OCI-LY7 (cell line): ENCODE measurements at regions not wholly inside any gene's neighbourhood (a gene's known extent, or its start where the extent isn't known, plus 50 kb on each side); places are given as distances from the start of the nearest gene placed in this dataset.

Experiments used
- BruUV-seq: library from RNA; stranded (reverse); fragments of 400-500 nt; replicated peaks from 2 replicates; lab custom pipeline; 2021; lab: Mats Ljungman, UMichigan
- CTCF ChIA-PET: fragments of 300-600 bp; sonication (Branson Sonifier 250); formaldehyde crosslinking; loops from one replicate; lab custom pipeline; 2022; ENCODE audit warnings: antibody characterized with exemption; ENCODE audit not compliant: unreplicated experiment; lab: Charles Lee
- POLR2A ChIA-PET: fragments of 300-600 bp; sonication (Branson Sonifier 250); formaldehyde crosslinking; loops from one replicate; lab custom pipeline; 2022; ENCODE audit warnings: antibody characterized with exemption; lab: Charles Lee
- DNase-seq: peaks from one replicate; pipeline ENCODE4 v3.0.0-alpha.2; 2015; ENCODE audit warnings: low spot score
- H2AFZ ChIP-seq: fragments of 200-600 bp; sonication (generic), shearing (Covaris generic); 2 replicates; pipeline ENCODE4 v1.6.1; 2014; ENCODE audit warnings: mild to moderate bottlenecking, antibody characterized with exemption, low read length, moderate library complexity
- H3K27ac ChIP-seq: fragments of 200-600 bp; sonication (generic); 2 replicates; pipeline ENCODE4 v1.5.1; 2014; ENCODE audit warnings: mixed run types, low read depth, mild to moderate bottlenecking, moderate library complexity, low read length, inconsistent platforms; ENCODE audit not compliant: poor library complexity, severe bottlenecking
- H3K36me3 ChIP-seq: fragments of 200-600 bp; sonication (generic); 2 replicates; pipeline ENCODE4 v1.6.1; 2014; ENCODE audit warnings: mild to moderate bottlenecking, antibody characterized with exemption, low read length, moderate library complexity, mixed read lengths; ENCODE audit not compliant: insufficient read depth
- H3K4me1 ChIP-seq: fragments of 200-600 bp; sonication (generic); 2 replicates; pipeline ENCODE4 v1.5.1; 2014; ENCODE audit warnings: mild to moderate bottlenecking, low read length; ENCODE audit not compliant: insufficient read depth, poor library complexity, severe bottlenecking
- H3K4me2 ChIP-seq: fragments of 200-600 bp; sonication (generic); 2 replicates; pipeline ENCODE4 v1.6.1; 2014; ENCODE audit warnings: mild to moderate bottlenecking, low read length
- H3K4me3 ChIP-seq: fragments of 200-600 bp; sonication (generic); 2 replicates; pipeline ENCODE4 v1.5.1; 2014; ENCODE audit warnings: mild to moderate bottlenecking, low read depth, low read length; ENCODE audit not compliant: poor library complexity, severe bottlenecking
- H3K79me2 ChIP-seq: fragments of 200-600 bp; sonication (generic); 2 replicates; pipeline ENCODE4 v1.6.1; 2016; ENCODE audit warnings: low read depth, mild to moderate bottlenecking, low read length, moderate library complexity, mixed read lengths; ENCODE audit not compliant: insufficient read depth
- H3K9me2 ChIP-seq: fragments of 200-600 bp; sonication (generic); 2 replicates; pipeline ENCODE4 v1.6.1; 2016; ENCODE audit warnings: mild to moderate bottlenecking, low read length, mixed read lengths; ENCODE audit not compliant: insufficient read depth
- H3K9me3 ChIP-seq: fragments of 200-600 bp; sonication (generic); 2 replicates; pipeline ENCODE4 v1.6.1; 2014; ENCODE audit warnings: mild to moderate bottlenecking, mixed run types, low read length, mixed read lengths
- H4K20me1 ChIP-seq: fragments of 200-600 bp; sonication (generic); 2 replicates; pipeline ENCODE4 v1.6.1; 2014; ENCODE audit warnings: mild to moderate bottlenecking, antibody characterized with exemption, low read length, moderate library complexity, mixed read lengths; ENCODE audit not compliant: insufficient read depth
- EZH2phosphoT487 ChIP-seq: fragments of 200-600 bp; sonication (generic); IDR thresholded peaks from 2 replicates; pipeline ENCODE4 v1.6.1; 2018; ENCODE audit warnings: low read depth, borderline replicate concordance, mild to moderate bottlenecking, mixed run types, antibody characterized with exemption, low read length, moderate library complexity, mixed read lengths
- intact Hi-C: fragments of 100-400 bp; cut with micrococcal nuclease; formaldehyde crosslinking; loops from one replicate; pipeline ENCODE4 v1.10.0; 2022; ENCODE audit not compliant: unreplicated experiment
- TF ChIP-seq, protein P1 (sequence below): fragments of 200-600 bp; sonication (generic); conservative IDR thresholded peaks from 2 replicates; pipeline ENCODE4 v1.5.1; 2014; ENCODE audit warnings: mild to moderate bottlenecking, antibody characterized with exemption, low read length, moderate library complexity, mixed read lengths

DNA sequence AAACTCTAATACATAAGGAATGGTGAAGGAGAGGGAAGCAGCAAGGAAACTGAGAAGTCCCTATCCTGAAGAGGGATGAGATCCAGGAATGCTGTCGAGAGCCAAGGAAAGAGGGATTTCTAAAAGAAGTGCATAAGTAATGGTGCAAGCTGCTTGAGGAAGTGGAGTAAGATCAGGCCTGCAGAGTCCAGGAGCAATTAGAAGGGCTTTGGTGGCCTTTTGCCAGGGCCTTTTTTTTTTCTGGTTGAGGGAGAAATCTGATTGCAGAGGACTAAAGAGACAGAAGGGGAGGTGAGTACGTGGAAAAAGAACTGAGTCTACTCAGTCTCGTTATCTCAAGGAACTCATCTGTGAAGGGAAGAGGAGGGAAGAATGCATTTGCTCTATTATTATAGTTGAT lies 396.2 kb downstream of the UTRN start:
- TF ChIP-seq EZH2phosphoT487: no peak
- TF ChIP-seq, protein P1, sequence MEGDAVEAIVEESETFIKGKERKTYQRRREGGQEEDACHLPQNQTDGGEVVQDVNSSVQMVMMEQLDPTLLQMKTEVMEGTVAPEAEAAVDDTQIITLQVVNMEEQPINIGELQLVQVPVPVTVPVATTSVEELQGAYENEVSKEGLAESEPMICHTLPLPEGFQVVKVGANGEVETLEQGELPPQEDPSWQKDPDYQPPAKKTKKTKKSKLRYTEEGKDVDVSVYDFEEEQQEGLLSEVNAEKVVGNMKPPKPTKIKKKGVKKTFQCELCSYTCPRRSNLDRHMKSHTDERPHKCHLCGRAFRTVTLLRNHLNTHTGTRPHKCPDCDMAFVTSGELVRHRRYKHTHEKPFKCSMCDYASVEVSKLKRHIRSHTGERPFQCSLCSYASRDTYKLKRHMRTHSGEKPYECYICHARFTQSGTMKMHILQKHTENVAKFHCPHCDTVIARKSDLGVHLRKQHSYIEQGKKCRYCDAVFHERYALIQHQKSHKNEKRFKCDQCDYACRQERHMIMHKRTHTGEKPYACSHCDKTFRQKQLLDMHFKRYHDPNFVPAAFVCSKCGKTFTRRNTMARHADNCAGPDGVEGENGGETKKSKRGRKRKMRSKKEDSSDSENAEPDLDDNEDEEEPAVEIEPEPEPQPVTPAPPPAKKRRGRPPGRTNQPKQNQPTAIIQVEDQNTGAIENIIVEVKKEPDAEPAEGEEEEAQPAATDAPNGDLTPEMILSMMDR: no peak
- H3K9me2 ChIP-seq: no peaks in the 10 kb centered on the region; the same call in 1 of the 2 replicates
- intact Hi-C loops: no loop called here
- ChIA-PET POLR2A (interaction anchor here (0.7 kb wide), 2 partner anchors 44 to 411 kb away, joined by 3 to 5 read pairs; no protein-coding TSS in a partner anchor), CTCF (no interaction called here)
- no peaks in the 10 kb centered on the region for H4K20me1 ChIP-seq
- H3K4me3 ChIP-seq: no peak overlapping the region
- H3K4me1 ChIP-seq: no peaks in the 10 kb centered on the region
- H2AFZ ChIP-seq: no peak overlapping the region
- no peaks in the 10 kb centered on the region for H3K79me2 ChIP-seq
- BruUV-seq: no TSS peak
- H3K36me3 ChIP-seq: no peaks in the 10 kb centered on the region
- no peak for DNase-seq
- H3K27ac ChIP-seq: no peak overlapping the region
- no peak overlapping the region for H3K4me2 ChIP-seq
- H3K9me3 ChIP-seq: no peaks in the 10 kb centered on the region

DNA sequence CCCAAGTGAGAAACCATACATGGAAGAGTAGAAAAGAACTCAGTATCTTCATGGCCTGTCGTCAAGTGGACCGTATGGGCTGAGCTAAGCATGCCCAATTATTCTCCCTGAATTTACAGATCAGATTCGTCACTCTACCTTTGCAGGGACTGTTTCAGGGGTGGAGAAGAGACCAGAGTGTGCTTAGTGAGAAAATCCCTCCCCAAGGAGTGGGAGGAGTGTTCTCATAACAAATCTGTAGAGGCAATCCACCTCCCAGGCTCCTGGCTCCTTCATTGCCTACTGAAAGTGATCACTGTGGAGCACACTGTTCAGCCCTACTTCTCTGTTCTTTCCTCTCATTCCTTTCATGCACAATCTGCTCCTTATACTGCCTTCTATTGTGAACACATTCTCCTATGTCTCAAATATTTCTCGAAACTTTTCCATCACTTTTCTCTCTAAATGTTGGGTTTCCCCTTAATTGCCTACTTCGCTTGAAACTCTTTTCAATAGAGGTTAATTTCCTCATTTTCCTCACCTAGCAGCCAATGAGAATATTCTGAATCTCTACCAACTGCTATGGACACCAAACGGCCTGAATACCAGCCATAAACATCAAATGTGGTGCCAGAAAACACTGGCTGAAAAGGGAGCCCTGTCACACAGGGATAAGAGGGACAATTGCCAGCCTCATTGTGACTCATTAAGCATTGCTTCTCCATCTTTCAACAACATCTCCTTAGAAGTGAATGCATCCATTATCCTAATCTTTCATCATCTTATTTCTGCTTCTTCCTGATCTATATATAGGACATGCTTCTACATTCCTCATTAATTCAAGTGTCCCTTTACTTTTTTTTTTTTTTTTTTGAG lies 398.3 kb downstream of the UTRN start:
- Histone ChIP-seq H3K4me1 (no peaks in the 10 kb centered on the region), H3K4me3 (no peak overlapping the region), H3K9me3 (no peaks in the 10 kb centered on the region), H4K20me1 (no peaks in the 10 kb centered on the region), H3K27ac (no peak overlapping the region), H3K4me2 (no peak overlapping the region), H3K79me2 (no peaks in the 10 kb centered on the region), H3K36me3 (no peaks in the 10 kb centered on the region), H2AFZ (no peak overlapping the region), H3K9me2 (no peaks in the 10 kb centered on the region; the same call in 1 of the 2 replicates)
- intact Hi-C loops: no loop called here
- CTCF ChIA-PET: no interaction called here
- BruUV-seq: no TSS peak
- POLR2A ChIA-PET: interaction anchor here (0.5 to 0.8 kb wide), 3 partner anchors 29 to 207 kb away, joined by 3 to 4 read pairs (median 3); no protein-coding TSS in a partner anchor
- no peak for DNase-seq
- TF ChIP-seq, protein P1: no peak
- TF ChIP-seq EZH2phosphoT487: no peak

DNA sequence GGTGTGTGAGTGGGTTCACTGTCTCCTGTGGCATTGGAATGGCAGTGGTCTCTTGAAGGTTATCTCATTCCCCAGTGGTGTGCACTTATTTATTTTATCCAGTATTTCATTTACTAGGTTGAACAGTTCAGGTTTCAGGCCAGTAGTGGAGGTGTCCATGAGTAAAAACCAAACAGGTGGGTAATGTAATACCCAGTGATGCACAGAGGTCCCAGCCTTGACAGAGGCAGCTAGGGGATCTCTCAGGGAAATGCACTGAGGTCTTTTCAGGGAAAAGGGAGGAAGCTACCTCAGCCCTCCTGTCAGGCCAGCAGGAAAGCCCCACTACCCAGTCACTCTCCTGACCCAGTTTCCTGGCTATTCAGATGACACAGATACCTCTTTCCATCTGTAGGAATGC lies 403.6 kb downstream of the UTRN start:
- H3K4me1 ChIP-seq: no peaks in the 10 kb centered on the region
- no peak overlapping the region for H3K4me2 ChIP-seq
- ChIA-PET POLR2A (interaction anchor here (0.6 to 1.5 kb wide), 2 partner anchors 15 to 412 kb away, joined by 3 read pairs; no protein-coding TSS in a partner anchor), CTCF (no interaction called here)
- no peaks in the 10 kb centered on the region for H4K20me1 ChIP-seq
- TF ChIP-seq, protein P1: no peak
- no peak for TF ChIP-seq EZH2phosphoT487
- no peak overlapping the region for H3K27ac ChIP-seq
- no peaks in the 10 kb centered on the region; the same call in 1 of the 2 replicates for H3K9me2 ChIP-seq
- no peak overlapping the region for H3K4me3 ChIP-seq
- H3K79me2 ChIP-seq: no peaks in the 10 kb centered on the region
- no peak for DNase-seq
- no peak overlapping the region for H2AFZ ChIP-seq
- no peaks in the 10 kb centered on the region for H3K9me3 ChIP-seq
- H3K36me3 ChIP-seq: no peaks in the 10 kb centered on the region
- intact Hi-C loops: no loop called here
- no TSS peak for BruUV-seq
